LNCAP (cell line): ENCODE measurements at regions not wholly inside any gene's neighbourhood (a gene's known extent, or its start where the extent isn't known, plus 50 kb on each side); places are given as distances from the start of the nearest gene placed in this dataset.

Source experiments
- CTCF ChIP-seq: fragments of 450-650 bp; IDR thresholded peaks from 2 replicates; pipeline ENCODE4 v1.5.1; 2017; ENCODE audit warnings: mild to moderate bottlenecking

- no peak for TF ChIP-seq CTCF
Observed at GRCh38 chr3:67290438-67290837, 292.3 kb downstream of the KBTBD8 start.

GRCh38 chr3:67291287-67292252, 293.5 kb downstream of the KBTBD8 start:
- TF ChIP-seq CTCF, result no peak

GRCh38 chr3:67292356-67293121, 294.4 kb downstream of the KBTBD8 start:
- no peak for TF ChIP-seq CTCF

- TF ChIP-seq CTCF, result no peak
Observed at GRCh38 chr3:67294341-67294740, 296.2 kb downstream of the KBTBD8 start.

GRCh38 chr3:67296039-67296892, 298.2 kb downstream of the KBTBD8 start:
- no peak for TF ChIP-seq CTCF

GRCh38 chr3:67297715-67298475, 299.8 kb downstream of the KBTBD8 start:
- TF ChIP-seq CTCF, result no peak
